ENCODE measurements at regions not wholly inside any gene's neighbourhood (a gene's known extent, or its start where the extent isn't known, plus 50 kb on each side); places are given as distances from the start of the nearest gene placed in this dataset.

DNA sequence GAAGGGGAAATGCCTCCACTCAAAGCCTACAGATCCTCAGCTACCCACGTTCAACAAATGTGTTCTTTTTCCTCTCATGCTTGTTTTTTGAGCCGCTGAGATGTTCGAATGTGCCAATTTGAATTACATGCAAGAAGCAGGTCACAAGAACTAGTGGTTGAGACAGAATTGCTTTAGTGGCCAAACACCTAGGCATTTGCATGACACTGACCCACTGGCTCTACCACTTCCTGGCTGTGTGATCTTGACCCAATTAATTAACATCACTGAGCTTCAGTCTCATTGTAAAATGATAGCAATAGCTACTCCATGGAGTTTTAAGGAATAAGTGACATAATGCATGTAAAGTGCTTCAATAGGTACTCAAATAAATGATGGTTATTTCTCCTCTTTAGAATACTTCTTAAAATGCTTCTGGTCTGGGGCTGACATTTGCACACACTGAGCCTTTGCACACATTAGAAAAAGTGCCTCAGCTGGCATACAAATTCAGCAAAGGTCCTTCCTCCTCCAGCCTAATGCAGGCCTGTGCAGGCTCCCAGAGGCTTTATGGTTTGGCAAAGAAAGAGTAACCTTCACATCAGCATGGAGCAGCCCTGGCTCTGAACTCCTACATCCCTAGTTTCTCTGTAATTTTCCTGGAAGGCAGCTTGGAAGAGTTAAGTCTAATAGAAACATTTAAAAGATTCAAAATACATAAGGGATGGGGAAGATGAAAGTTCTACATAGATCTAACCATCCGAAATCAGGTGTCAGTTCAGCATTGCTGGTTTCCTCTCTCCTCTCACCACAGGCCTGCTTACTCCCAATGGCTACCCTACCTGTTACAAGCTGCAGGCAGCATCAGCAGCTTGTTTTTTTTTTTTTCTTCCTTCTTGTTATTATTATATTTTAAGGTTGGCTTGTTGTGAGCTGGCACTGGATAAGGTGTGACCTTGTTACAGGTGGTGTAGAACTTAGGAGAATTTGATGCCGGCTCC lies 107.4 kb downstream of the TBX19 start:
- DNase-seq (ENCODE audit: low read depth in 4 of 4, low spot score in 1 of 4) = no peak

DNA sequence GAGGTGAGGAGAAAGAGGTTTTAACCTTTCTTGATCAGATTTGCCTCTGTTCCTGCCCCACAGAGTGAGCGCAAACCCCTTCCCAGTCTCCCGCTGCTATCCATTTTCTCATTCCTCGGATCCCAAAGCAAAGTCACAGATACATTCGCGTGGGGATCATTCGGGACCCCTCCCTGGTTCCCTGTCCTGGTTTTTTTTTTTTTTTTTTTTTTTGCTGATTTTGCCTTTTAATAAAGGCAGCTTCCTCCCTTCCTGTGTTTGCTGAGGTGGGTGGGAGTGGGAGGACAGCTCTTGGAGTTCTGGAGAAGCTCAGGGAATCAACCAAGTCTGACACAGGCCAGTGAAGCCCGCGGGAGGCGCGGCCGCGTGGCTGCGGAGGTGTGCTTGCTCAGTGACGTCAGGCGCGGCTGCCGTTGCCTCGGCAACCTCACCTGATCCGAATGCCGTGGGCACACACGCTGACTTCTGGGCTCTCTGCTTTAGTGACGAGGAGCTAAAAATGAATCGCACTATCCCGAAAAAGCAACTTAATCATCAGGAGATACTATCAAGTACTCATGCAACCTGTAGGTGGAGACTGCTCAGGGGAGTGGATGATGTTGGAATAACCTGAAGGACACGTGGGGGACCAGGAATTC lies 106.4 kb downstream of the TBX19 start:
- DNase-seq (ENCODE audit: low read depth in 4 of 4, low spot score in 1 of 4) = peak; percentile 24 to 66 (median 48)

DNA sequence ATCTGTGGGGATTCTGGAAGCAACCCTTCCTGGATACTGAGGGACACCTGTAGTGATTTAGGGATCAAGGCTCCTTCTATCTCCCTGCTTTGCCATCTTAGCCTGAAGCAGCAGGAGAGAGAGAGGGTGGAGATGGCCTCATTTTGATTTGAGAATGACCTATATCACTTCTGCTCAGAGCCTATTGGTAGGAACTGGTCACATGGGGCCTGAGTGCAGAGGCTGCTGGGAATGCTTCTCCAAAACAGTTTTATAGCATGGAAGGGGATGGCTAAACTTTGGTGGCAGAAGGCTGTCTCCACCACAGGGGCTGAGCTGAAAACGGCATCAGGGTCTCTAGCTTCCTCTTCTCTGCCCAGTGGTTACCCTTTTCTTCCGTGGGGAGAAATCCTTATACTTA lies 105.8 kb downstream of the TBX19 start:
- no peak for DNase-seq (ENCODE audit: low read depth in 4 of 4, low spot score in 1 of 4)

DNA sequence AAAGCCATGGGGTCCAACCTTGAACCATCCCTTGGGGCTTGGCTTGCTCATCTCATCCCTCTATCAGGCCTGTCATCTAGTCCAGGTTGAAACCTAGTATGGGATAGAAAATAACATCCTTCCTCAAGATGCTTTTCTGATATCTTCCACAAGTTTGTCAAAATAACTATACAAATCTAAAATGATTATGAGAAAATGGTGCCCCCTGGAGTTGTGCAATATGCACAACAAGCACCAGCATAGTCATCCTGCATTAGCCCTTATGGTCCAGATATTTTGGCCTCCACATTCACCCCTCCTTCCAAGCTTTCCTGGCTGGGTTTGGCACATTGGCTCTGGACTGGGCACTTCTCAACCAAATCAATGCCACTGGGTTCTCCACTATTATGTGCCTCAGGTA lies 101.2 kb downstream of the TBX19 start:
- no peak for DNase-seq (ENCODE audit: low read depth in 4 of 4, low spot score in 1 of 4)

DNA sequence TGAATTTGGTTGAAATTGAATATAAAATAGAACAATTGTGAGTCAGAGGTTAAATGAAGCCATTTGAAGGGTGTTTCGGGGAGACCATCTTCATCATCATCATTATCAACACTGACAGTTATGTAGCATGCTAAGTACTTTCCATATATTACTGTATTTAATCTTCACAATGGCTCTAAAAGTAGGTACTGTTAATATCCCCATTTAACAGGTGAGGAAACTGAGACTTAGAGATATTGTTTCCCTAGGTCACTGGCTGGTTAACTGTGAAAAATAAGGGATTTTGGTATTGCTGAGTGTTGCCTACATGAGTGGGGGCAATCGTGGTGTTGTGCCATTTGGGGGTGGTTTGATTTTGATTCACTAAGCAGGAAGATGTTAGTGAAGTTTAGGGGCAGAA lies 100.3 kb downstream of the TBX19 start:
- DNase-seq (ENCODE audit: low read depth in 4 of 4, low spot score in 1 of 4) = no peak

DNA sequence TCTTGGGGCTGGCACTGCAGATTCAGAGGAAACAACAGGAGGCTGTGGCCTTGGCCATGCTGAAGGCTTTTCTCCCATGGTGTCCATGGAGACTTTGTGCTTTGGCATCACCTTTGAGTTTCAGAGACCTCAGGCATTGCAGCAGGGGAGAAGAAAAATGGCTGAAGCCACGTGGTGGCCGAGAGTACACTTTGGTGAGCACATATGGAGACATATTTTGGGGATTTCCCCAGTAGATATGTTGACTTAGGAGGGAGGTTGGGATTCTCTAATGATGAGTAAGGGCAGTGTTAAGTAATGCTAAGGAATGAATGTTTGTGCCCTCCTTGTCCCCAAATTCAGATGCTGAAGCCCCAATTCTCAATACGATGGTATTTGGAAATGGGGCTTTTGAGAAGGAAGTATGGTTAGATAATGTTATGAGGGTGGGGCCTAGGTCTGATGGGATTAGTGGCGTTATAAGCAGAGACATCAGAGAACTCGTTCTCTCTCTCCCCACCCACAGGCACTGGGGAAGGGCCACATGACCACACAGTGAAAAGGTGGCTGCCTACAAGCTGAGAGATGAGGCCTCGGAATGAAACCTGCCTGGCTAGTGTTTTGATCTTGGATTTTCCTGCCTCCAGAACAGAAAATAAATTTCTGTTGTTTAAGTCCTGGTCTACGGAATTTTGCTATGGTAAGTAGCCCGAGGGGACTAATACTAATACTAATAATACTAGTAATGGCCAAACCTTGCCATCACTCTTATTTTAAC lies 98.6 kb downstream of the TBX19 start:
- DNase-seq (ENCODE audit: low read depth in 4 of 4, low spot score in 1 of 4) = no peak

DNA sequence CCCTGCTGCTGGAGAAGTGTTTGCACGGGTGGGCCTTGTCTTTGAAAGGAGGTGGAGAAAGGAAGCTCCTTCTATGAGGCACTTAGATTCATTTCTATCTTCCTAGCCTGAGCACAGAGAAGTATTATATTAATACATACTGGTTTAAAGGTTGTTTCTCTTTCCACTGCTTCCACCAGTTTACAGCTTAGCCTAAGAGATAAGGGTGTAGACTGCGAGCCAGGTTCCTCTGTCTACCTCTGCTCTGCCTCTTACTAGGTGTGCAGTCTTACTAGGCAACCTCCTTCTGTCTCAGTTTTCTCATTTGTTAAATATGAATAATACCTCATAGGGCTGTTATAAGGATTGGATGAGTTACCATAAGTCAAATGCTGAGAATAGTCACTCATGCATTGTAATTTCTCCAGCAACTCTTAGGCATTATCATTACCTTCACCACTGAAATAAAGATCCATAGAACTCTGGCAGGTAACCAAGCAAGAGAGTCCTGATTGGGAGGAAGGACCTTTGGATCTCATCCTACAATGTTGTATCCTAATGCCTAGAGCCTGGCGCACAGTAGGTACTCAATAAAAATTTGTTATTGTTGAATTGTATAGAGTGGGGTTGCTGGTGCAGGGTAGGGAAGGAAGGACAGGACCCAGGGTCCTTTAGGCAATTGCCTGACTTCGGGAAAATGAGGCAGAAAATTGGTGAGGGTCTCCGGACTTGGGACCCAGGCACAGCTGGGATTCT lies 95.1 kb downstream of the TBX19 start:
- no peak for DNase-seq (ENCODE audit: low read depth in 4 of 4, low spot score in 1 of 4)

DNA sequence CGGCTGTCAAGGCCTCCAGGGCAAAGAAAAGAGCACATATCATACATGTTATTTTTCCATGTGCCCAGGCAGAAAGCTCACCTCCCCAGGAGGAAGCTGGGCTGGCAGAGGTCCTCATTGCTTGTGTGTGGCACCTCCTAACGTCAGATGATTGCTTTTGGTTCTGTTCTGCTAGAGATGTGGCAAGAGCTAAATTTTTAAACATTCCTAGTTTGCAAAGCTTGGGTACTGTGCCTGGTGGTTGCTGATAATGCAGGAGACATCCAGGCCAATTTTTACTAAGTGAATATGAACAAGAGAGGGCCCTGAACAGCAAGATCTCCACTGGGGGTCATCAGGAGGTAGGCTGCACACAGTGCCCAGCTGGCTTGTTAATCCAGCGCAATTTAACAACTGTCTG lies 93.9 kb downstream of the TBX19 start:
- no peak for DNase-seq (ENCODE audit: low read depth in 4 of 4, low spot score in 1 of 4)

DNA sequence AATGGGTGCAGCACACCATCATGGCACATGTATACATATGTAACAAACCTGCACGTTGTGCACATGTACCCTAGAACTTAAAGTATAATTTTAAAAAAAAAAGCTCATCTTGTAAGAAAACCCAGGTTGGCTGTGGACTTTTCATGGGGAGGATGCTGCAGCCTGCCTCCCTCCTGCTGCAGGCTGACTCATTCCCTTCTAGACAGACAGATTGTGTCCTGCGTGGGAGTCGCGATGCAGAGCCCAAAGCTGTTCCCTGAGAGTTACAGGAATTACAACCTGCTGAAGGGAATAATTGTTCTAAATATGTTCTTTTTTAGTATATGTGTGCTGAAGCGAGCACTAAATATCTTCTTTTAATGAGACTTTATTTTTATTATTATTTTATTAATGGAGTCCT lies 93.2 kb downstream of the TBX19 start:
- no peak for DNase-seq (ENCODE audit: low read depth in 4 of 4, low spot score in 1 of 4)

DNA sequence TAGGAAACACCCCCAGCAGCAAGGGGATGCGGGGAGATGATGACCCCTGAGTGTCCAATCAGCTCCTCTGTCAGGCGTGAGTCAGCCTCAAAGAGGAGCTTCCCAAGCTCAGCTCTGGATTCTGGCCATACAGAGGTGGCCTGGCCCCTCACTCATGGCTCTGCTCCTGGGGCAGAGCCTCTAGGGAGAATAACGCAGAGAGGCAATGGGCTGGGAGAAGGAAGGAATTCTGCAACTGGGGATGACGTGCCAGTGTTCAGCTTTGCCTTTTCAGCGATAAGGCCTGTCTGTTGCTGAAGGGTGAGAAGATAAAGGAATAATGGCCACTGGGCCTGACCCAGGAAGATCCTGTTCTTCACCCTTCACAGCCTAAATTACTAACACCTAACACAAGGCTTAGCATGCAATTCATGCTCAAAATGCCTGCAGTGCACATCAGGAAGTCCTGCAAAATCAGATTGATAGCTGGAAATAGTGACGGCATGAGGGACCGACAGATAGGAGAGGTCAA lies 92.2 kb downstream of the TBX19 start:
- no peak for DNase-seq (ENCODE audit: low read depth in 4 of 4, low spot score in 1 of 4)

DNA sequence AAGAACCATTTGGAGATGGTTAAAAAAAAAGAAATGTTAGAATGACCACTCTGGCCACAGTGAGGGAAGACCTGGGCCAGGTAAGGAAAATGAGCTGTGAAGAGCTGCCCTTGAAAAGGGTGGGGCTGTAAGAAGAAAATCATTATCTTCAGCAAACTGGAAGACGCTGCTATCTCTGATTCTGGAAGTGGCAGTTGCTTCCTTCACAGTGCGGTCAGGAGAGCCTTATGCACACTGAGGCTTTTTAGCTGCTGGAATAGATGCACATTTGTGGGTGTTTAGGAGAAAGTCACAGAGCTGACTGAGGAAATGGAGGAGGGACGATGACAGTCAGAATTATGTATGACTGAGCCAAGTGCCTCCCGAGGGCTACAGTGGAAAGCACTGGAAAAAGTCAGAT lies 91.6 kb downstream of the TBX19 start:
- DNase-seq (ENCODE audit: low read depth in 4 of 4, low spot score in 1 of 4) = no peak

DNA sequence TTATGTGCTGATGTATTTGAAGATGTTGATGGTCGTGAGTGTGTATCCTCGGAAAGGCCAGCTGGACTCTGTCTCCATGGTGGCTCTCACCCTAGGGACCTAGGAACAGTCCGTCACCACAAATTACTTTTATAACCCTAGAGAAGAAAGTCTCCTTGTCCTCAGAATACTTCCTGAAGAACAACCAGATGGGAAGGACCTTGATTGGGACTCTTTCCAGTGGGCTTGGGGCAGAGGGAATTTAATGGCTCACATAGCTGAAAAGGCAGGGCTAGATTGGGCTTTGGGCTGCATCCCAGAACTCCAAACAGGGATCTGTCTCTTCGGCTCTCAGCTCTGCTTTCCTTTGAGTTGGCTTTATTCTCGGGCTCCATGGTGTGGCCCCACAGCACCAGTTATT lies 90.8 kb downstream of the TBX19 start:
- no peak for DNase-seq (ENCODE audit: low read depth in 4 of 4, low spot score in 1 of 4)

DNA sequence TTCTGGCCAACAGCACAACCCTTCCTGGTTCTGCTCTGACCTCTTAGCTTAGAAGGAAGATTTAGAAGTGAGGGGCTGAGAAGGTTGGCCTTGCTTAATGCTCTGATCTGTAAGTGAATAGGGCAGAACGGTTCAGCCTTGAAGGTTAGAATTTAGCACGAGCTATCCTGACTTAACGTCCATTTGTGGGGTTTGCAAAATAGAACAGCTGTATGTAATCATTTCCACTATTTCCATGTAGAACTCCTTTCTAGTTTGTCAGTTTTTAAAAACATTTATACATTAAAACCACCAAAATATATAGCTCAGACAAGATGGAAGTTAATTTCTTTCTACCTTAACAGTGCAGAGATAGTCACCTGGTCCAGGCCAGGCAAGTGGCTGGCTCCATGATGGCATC lies 89.9 kb downstream of the TBX19 start:
- no peak for DNase-seq (ENCODE audit: low read depth in 4 of 4, low spot score in 1 of 4)

DNA sequence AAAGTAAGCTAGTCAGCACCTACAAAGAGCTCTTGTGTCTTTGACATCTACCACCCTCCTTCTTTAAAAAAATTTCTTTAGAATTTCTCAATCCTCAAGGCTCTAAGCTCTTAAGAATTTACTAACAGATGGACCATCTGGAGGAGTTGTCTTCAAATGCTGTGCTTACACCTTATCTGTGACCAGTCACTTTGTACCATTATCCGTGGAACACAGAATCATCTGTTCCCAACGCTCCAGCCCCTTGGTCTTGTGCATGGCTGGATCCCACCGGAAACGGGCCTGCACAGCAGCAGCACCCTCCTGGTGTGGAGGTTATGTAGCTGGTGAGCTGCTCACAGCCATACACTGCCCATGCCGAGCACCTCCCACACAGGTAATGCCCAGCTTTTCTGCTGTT lies 89.0 kb downstream of the TBX19 start:
- no peak for DNase-seq (ENCODE audit: low read depth in 4 of 4, low spot score in 1 of 4)

DNA sequence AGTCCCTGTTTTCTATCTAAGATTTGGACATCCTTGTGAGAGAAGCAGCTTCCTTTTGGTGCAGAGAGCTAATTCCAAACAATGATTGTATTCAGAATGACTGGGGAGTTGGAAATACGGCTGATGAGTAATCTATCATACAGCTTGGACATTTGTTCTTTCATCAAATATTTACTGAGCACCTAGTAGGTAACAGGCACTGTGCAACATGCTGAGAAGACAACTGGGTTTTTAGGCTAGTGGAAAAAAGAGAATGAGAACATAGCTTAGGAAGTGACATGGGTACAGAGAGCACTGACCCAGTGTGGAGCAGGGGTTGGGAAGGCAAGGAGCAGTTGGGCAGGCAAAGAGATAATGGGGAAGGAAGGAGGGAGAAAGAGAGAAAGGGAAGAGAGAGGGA lies 87.5 kb downstream of the TBX19 start:
- DNase-seq (ENCODE audit: low read depth in 4 of 4, low spot score in 1 of 4) = no peak

DNA sequence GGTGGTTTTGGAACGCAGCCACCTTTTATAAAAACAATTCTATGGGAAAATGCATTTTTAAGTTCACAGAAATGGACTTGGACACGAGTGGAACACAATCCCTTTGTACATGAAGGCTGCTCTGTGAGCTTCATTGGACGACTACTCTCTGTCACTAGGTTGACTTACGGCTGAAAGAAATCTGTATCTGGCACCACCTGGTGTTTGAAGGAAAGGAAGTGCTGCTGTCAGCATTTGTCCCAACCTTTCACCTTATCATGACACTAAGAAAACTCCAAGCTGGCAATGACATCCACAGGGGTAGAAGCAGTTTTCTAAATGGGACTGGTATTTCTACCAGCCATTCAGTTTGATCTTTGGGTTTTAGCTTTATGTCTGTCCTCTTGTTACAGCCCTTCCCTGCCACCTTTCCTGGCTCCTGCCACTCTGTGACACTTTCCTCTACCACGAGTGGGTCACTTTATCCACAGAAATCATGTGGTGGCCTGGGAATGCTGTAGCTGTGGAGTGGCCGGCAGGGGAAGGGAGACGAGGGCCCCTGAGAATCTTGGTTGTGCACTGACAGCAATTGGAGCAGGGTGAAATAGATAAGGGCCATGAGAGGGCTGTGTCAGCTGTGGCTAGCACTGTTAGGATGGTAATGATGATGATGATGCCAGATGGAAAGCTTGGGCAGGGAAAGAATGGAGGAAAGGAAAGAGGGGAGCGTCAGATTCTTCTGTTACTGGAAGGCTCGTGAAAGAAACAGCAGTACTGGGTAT lies 85.2 kb downstream of the TBX19 start:
- DNase-seq (ENCODE audit: low read depth in 4 of 4, low spot score in 1 of 4) = no peak
